ENCODE measurements at regions not wholly inside any gene's neighbourhood (a gene's known extent, or its start where the extent isn't known, plus 50 kb on each side); places are given as distances from the start of the nearest gene placed in this dataset.

- H3K27ac ChIP-seq (ENCODE audit: low read length) = no peak overlapping the region
- no peaks in the 10 kb centered on the region for H3K9me3 ChIP-seq (ENCODE audit: control insufficient read depth in 1 of 2, low read length in 2 of 2)
- no peaks in the 10 kb centered on the region for H3K36me3 ChIP-seq (ENCODE audit: control insufficient read depth in 1 of 2, insufficient read depth in 2 of 2, low read length in 2 of 2)
- no peaks in the 10 kb centered on the region for H3K27me3 ChIP-seq (ENCODE audit: low read depth, low read length)
- no peaks in the 10 kb centered on the region for H3K4me1 ChIP-seq (ENCODE audit: control insufficient read depth in 1 of 2, insufficient read depth in 2 of 2, low read length in 2 of 2)
- H3K4me3 ChIP-seq (ENCODE audit: low read depth in 1 of 2, low read length in 2 of 2) = no peak overlapping the region
Measured at GRCh38 chr12:77777274-77777673, 53.4 kb upstream of the NAV3 start.

DNA sequence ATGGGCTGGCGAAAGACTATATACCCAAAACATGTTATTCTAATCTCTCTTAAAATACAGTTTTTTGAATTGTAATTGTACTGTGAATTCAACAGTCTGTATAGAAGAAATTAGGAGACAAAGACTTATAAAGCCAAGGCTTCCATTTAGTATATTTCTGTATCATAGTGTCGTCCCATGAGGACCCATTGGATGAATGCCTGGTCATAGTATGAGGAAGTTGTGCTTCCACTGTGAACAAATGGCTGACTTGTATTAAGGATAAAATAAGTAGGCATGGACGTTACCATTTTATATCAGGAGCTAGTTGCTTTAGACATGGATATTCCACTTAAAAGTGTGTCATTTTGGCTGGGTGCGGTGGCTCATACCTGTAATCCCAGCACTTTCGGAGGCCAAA lies 55.9 kb upstream of the NAV3 start:
- Histone ChIP-seq H3K9me3 (ENCODE audit: control insufficient read depth in 1 of 2, low read length in 2 of 2) (no peaks in the 10 kb centered on the region), H3K27ac (ENCODE audit: low read length) (no peak overlapping the region), H3K27me3 (ENCODE audit: low read depth, low read length) (no peaks in the 10 kb centered on the region), H3K4me1 (ENCODE audit: control insufficient read depth in 1 of 2, insufficient read depth in 2 of 2, low read length in 2 of 2) (no peaks in the 10 kb centered on the region), H3K4me3 (ENCODE audit: low read depth in 1 of 2, low read length in 2 of 2) (no peak overlapping the region), H3K36me3 (ENCODE audit: control insufficient read depth in 1 of 2, insufficient read depth in 2 of 2, low read length in 2 of 2) (no peaks in the 10 kb centered on the region)

DNA sequence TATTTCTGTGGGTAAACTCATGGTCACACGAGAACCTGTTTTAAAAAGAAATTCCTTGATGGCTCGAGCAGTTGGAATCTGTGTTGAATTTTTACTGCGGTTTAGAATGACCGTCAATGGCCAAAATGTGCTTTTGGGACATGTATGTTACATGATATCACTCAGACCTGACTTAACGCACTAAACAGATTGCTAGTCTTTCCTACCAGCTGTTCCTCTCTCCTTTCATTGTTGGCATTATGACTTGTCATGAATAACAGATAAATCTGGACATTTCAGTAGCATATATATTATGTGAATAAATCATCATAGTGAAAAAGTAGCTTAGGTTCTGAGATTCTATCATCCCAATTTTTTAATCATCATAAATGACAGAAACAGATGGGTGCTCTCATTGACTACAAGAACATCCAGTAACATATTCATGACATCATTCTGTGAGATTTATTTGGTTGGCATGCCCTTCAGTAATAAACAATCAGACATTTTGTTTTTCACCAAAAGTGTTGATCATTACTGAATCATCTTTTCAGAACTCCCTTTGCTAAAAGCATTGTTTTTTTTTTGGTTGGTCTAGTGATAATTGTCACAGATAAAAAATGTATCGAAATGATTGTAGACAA lies 57.9 kb upstream of the NAV3 start:
- Histone ChIP-seq H3K36me3 (ENCODE audit: control insufficient read depth in 1 of 2, insufficient read depth in 2 of 2, low read length in 2 of 2) (no peaks in the 10 kb centered on the region), H3K9me3 (ENCODE audit: control insufficient read depth in 1 of 2, low read length in 2 of 2) (no peaks in the 10 kb centered on the region), H3K27me3 (ENCODE audit: low read depth, low read length) (no peaks in the 10 kb centered on the region), H3K4me1 (ENCODE audit: control insufficient read depth in 1 of 2, insufficient read depth in 2 of 2, low read length in 2 of 2) (no peaks in the 10 kb centered on the region), H3K27ac (ENCODE audit: low read length) (no peak overlapping the region), H3K4me3 (ENCODE audit: low read depth in 1 of 2, low read length in 2 of 2) (no peak overlapping the region)

DNA sequence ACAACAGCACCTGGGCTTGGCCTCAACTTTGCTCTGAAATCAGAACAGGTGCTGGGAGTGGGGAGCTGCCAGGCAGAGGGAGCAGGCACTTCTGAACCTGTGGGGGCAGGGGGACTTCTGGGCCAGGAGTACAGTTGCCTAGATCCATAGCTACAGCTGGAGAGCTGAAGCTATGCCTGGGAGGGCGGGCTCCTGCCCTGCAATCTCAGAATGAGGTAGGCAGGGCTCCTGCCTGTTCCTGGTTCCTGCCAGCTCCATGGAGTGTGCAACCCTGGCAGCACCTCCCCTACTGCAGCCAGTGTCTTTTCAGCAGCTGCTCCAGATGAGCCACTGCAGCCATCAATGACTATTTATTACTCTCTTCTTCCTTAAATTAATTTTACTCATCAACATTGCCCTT lies 62.1 kb upstream of the NAV3 start:
- Histone ChIP-seq H3K4me1 (ENCODE audit: control insufficient read depth in 1 of 2, insufficient read depth in 2 of 2, low read length in 2 of 2) (peaks cover 0 to 3% of the 10 kb centered on the region in 2 donors), H3K27ac (ENCODE audit: low read length) (no peak overlapping the region), H3K9me3 (ENCODE audit: control insufficient read depth in 1 of 2, low read length in 2 of 2) (no peaks in the 10 kb centered on the region), H3K36me3 (ENCODE audit: control insufficient read depth in 1 of 2, insufficient read depth in 2 of 2, low read length in 2 of 2) (no peaks in the 10 kb centered on the region), H3K27me3 (ENCODE audit: low read depth, low read length) (no peaks in the 10 kb centered on the region), H3K4me3 (ENCODE audit: low read depth in 1 of 2, low read length in 2 of 2) (no peak overlapping the region)

DNA sequence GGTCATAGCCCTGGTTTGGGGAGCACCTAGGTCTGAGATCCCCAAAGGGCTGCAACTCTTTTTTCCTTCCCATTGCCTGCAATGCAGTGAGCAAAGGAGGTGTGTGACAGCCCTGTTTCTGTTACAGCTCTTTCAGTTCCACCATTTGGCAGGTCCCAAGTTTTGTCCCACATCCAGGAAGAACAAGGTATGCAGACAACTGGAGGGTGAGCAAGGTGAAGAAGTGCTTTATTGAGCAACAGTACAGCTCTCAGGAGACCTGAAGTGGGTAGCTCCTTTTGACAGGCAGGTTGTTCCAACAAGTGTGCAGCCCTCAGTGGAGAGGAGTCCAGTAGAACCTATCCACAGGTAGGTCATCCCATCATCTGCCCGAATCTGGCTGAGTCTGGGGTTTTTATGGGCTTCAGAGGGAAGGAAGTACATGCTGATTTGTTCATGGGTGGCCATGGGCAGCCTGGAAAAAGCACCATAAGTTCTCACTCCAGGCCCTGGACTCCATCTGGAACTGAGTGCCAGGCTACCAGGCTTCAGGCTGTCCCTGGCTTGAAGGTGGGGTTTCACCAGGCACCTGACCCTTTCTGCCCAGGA lies 62.8 kb upstream of the NAV3 start:
- Histone ChIP-seq H3K36me3 (ENCODE audit: control insufficient read depth in 1 of 2, insufficient read depth in 2 of 2, low read length in 2 of 2) (no peaks in the 10 kb centered on the region), H3K4me3 (ENCODE audit: low read depth in 1 of 2, low read length in 2 of 2) (no peak overlapping the region), H3K4me1 (ENCODE audit: control insufficient read depth in 1 of 2, insufficient read depth in 2 of 2, low read length in 2 of 2) (peaks cover 0 to 3% of the 10 kb centered on the region in 2 donors), H3K27ac (ENCODE audit: low read length) (no peak overlapping the region), H3K9me3 (ENCODE audit: control insufficient read depth in 1 of 2, low read length in 2 of 2) (no peaks in the 10 kb centered on the region), H3K27me3 (ENCODE audit: low read depth, low read length) (no peaks in the 10 kb centered on the region)

DNA sequence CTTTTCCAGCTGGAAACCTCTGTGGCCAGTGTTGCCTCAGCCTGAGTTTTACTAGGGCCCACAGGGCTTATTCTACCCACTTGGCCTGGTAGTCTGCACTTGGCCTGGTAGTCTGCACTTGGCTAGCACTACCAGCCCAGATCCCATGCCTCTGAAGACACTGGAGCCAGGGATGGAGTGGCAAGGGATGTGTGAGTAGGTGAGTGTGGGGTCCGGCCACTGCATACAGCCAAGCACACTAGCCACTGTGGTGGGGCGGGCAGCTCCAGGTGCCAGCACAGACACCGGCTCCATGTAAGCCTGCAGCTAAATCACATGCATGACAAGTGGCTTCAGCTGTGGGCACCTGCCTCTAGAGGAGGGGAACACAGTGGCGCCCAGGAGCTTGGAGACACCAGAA lies 63.4 kb upstream of the NAV3 start:
- Histone ChIP-seq H3K4me1 (ENCODE audit: control insufficient read depth in 1 of 2, insufficient read depth in 2 of 2, low read length in 2 of 2) (peaks cover 0 to 3% of the 10 kb centered on the region in 2 donors), H3K9me3 (ENCODE audit: control insufficient read depth in 1 of 2, low read length in 2 of 2) (no peaks in the 10 kb centered on the region), H3K36me3 (ENCODE audit: control insufficient read depth in 1 of 2, insufficient read depth in 2 of 2, low read length in 2 of 2) (no peaks in the 10 kb centered on the region), H3K4me3 (ENCODE audit: low read depth in 1 of 2, low read length in 2 of 2) (no peak overlapping the region), H3K27me3 (ENCODE audit: low read depth, low read length) (no peaks in the 10 kb centered on the region), H3K27ac (ENCODE audit: low read length) (no peak overlapping the region)

GRCh38 chr12:77766224-77766623 lies 64.5 kb upstream of the NAV3 start:
- Histone ChIP-seq H3K4me1 (ENCODE audit: control insufficient read depth in 1 of 2, insufficient read depth in 2 of 2, low read length in 2 of 2) (peaks cover 0 to 3% of the 10 kb centered on the region in 2 donors), H3K27ac (ENCODE audit: low read length) (no peak overlapping the region), H3K36me3 (ENCODE audit: control insufficient read depth in 1 of 2, insufficient read depth in 2 of 2, low read length in 2 of 2) (no peaks in the 10 kb centered on the region), H3K27me3 (ENCODE audit: low read depth, low read length) (no peaks in the 10 kb centered on the region), H3K9me3 (ENCODE audit: control insufficient read depth in 1 of 2, low read length in 2 of 2) (no peaks in the 10 kb centered on the region), H3K4me3 (ENCODE audit: low read depth in 1 of 2, low read length in 2 of 2) (no peak overlapping the region)

DNA sequence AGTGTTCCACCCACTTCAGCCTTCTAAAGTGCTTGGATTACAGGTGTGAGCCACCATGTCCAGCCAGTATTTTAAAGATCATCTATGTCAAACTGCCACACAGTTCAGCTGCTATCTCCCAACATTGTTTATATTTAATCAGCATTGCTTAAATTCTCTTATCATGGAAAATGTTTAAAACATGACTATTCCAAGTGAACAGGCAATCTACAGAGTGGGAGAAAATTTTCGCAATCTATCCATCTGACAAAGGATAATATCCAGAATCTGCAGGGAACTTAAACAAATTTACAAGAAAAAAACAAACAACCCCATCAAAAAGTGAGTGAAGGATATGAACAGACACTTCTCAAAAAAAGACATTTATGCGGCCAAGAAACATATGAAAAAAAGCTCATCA lies 69.4 kb upstream of the NAV3 start:
- no peaks in the 10 kb centered on the region for H3K36me3 ChIP-seq (ENCODE audit: control insufficient read depth in 1 of 2, insufficient read depth in 2 of 2, low read length in 2 of 2)
- peaks cover 0 to 2% of the 10 kb centered on the region in 2 donors for H3K4me1 ChIP-seq (ENCODE audit: control insufficient read depth in 1 of 2, insufficient read depth in 2 of 2, low read length in 2 of 2)
- no peaks in the 10 kb centered on the region for H3K27me3 ChIP-seq (ENCODE audit: low read depth, low read length)
- no peak overlapping the region for H3K4me3 ChIP-seq (ENCODE audit: low read depth in 1 of 2, low read length in 2 of 2)
- no peaks in the 10 kb centered on the region for H3K9me3 ChIP-seq (ENCODE audit: control insufficient read depth in 1 of 2, low read length in 2 of 2)
- no peak overlapping the region for H3K27ac ChIP-seq (ENCODE audit: low read length)

GRCh38 chr12:77760271-77761025 lies 70.2 kb upstream of the NAV3 start:
- Histone ChIP-seq H3K4me1 (ENCODE audit: control insufficient read depth in 1 of 2, insufficient read depth in 2 of 2, low read length in 2 of 2) (no peaks in the 10 kb centered on the region), H3K4me3 (ENCODE audit: low read depth in 1 of 2, low read length in 2 of 2) (no peak overlapping the region), H3K9me3 (ENCODE audit: control insufficient read depth in 1 of 2, low read length in 2 of 2) (no peaks in the 10 kb centered on the region), H3K27ac (ENCODE audit: low read length) (no peak overlapping the region), H3K36me3 (ENCODE audit: control insufficient read depth in 1 of 2, insufficient read depth in 2 of 2, low read length in 2 of 2) (no peaks in the 10 kb centered on the region), H3K27me3 (ENCODE audit: low read depth, low read length) (no peaks in the 10 kb centered on the region)

DNA sequence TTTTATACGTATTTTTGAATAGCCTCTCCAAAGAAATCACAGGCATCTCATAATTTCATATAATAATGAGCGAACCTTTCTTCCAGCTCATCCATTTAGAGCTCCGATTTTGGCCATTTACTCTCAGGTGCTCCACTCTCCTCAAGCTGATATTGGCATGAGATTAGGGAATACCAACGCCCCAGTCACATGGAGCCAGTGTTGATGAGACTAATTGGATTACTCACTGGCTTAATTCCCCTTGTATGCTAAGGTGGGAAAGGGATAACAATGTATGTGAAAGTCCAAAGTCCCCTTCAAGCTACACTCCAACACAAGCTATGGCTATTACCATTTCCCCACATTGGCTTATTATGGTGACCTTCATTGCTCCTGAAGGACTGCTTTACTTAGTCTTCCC lies 76.6 kb upstream of the NAV3 start:
- H3K4me1 ChIP-seq (ENCODE audit: control insufficient read depth in 1 of 2, insufficient read depth in 2 of 2, low read length in 2 of 2) = no peaks in the 10 kb centered on the region
- no peak overlapping the region for H3K4me3 ChIP-seq (ENCODE audit: low read depth in 1 of 2, low read length in 2 of 2)
- no peak overlapping the region for H3K27ac ChIP-seq (ENCODE audit: low read length)
- H3K9me3 ChIP-seq (ENCODE audit: control insufficient read depth in 1 of 2, low read length in 2 of 2) = no peaks in the 10 kb centered on the region
- H3K36me3 ChIP-seq (ENCODE audit: control insufficient read depth in 1 of 2, insufficient read depth in 2 of 2, low read length in 2 of 2) = no peaks in the 10 kb centered on the region
- no peaks in the 10 kb centered on the region for H3K27me3 ChIP-seq (ENCODE audit: low read depth, low read length)

- H3K27ac ChIP-seq (ENCODE audit: low read length) = no peak overlapping the region
- no peaks in the 10 kb centered on the region for H3K4me1 ChIP-seq (ENCODE audit: control insufficient read depth in 1 of 2, insufficient read depth in 2 of 2, low read length in 2 of 2)
- H3K36me3 ChIP-seq (ENCODE audit: control insufficient read depth in 1 of 2, insufficient read depth in 2 of 2, low read length in 2 of 2) = no peaks in the 10 kb centered on the region
- H3K27me3 ChIP-seq (ENCODE audit: low read depth, low read length) = no peaks in the 10 kb centered on the region
- no peak overlapping the region for H3K4me3 ChIP-seq (ENCODE audit: low read depth in 1 of 2, low read length in 2 of 2)
- H3K9me3 ChIP-seq (ENCODE audit: control insufficient read depth in 1 of 2, low read length in 2 of 2) = no peaks in the 10 kb centered on the region
Measured at GRCh38 chr12:77751939-77752338, 78.8 kb upstream of the NAV3 start.

Data from muscle layer of duodenum (tissue), 2 donors.